Colonic mucosa (tissue), 4 donors: ENCODE measurements at regions not wholly inside any gene's neighbourhood (a gene's known extent, or its start where the extent isn't known, plus 50 kb on each side); places are given as distances from the start of the nearest gene placed in this dataset.

Source experiments
- DNase-seq: peaks from one replicate; pipeline ENCODE4 v3.0.0-alpha.2; 2020
- H3K27ac ChIP-seq: fragments of 200-600 bp; one replicate; pipeline ENCODE4 v1.8.0; 2021
- H3K27me3 ChIP-seq: fragments of 200-600 bp; one replicate; pipeline ENCODE4 v1.8.0; 2021
- H3K36me3 ChIP-seq: fragments of 200-600 bp; one replicate; pipeline ENCODE4 v1.8.0; 2021
- H3K4me1 ChIP-seq: fragments of 200-600 bp; one replicate; pipeline ENCODE4 v1.8.0; 2021; ENCODE audit warnings: mild to moderate bottlenecking
- H3K4me3 ChIP-seq: fragments of 200-600 bp; one replicate; pipeline ENCODE4 v1.8.0; 2021
- H3K9ac ChIP-seq, 2 donors: one replicate each; pipeline ENCODE4 v1.7.0; 2013; ENCODE audit warnings: control low read depth in 2 of 2, low read depth in 2 of 2, low read length in 2 of 2
- H3K9me3 ChIP-seq: fragments of 200-600 bp; one replicate; pipeline ENCODE4 v1.8.0; 2021
- CTCF ChIP-seq: fragments of 200-600 bp; IDR thresholded peaks from one replicate; pipeline ENCODE4 v1.8.0; 2022; ENCODE audit warnings: antibody characterized with exemption, mild to moderate bottlenecking
- intact Hi-C: fragments of 100-400 bp; cut with DNase I; formaldehyde crosslinking; loops from one replicate; pipeline ENCODE4 v1.14.1; 2022
- donor health status: healthy.
- donor health status: DM: no; HTN: no; CAD: no.
- donor health status: DM: no; HTN: no; CAD: no.

- no peaks in the 10 kb centered on the region for H3K9me3 ChIP-seq
- no peak for TF ChIP-seq CTCF
- no peak overlapping the region for H3K27ac ChIP-seq
- no peaks in the 10 kb centered on the region for H3K27me3 ChIP-seq
- no peak overlapping the region for H3K9ac ChIP-seq
- no peaks in the 10 kb centered on the region for H3K4me1 ChIP-seq
- H3K4me3 ChIP-seq = no peak overlapping the region
- DNase-seq = no peak
- no peaks in the 10 kb centered on the region for H3K36me3 ChIP-seq
- intact Hi-C loops = no loop called here
These were observed 195.1 kb downstream of the INHBA start for GRCh38 chr7:41507686-41508268.

GRCh38 chr7:41504214-41504980 is 198.5 kb downstream of the INHBA start:
- TF ChIP-seq CTCF = no peak
- no peak overlapping the region for H3K9ac ChIP-seq
- H3K4me1 ChIP-seq = no peaks in the 10 kb centered on the region
- no peaks in the 10 kb centered on the region for H3K36me3 ChIP-seq
- H3K4me3 ChIP-seq = no peak overlapping the region
- no peaks in the 10 kb centered on the region for H3K9me3 ChIP-seq
- no peak overlapping the region for H3K27ac ChIP-seq
- no peak for DNase-seq
- no peaks in the 10 kb centered on the region for H3K27me3 ChIP-seq
- intact Hi-C loops = no loop called here

GRCh38 chr7:41503438-41503837 is 199.5 kb downstream of the INHBA start:
- H3K36me3 ChIP-seq = no peaks in the 10 kb centered on the region
- H3K9ac ChIP-seq = no peak overlapping the region
- no peaks in the 10 kb centered on the region for H3K4me1 ChIP-seq
- no peak for DNase-seq
- H3K27me3 ChIP-seq = no peaks in the 10 kb centered on the region
- no peak overlapping the region for H3K4me3 ChIP-seq
- intact Hi-C loops = no loop called here
- H3K27ac ChIP-seq = no peak overlapping the region
- no peak for TF ChIP-seq CTCF
- no peaks in the 10 kb centered on the region for H3K9me3 ChIP-seq

- intact Hi-C loops = no loop called here
These were observed 201.4 kb downstream of the INHBA start for GRCh38 chr7:41501466-41501865.

GRCh38 chr7:41501006-41501405 is 201.9 kb downstream of the INHBA start:
- no peak for TF ChIP-seq CTCF
- no peaks in the 10 kb centered on the region for H3K9me3 ChIP-seq
- DNase-seq = no peak
- H3K27ac ChIP-seq = no peak overlapping the region
- intact Hi-C loops = no loop called here
- no peak overlapping the region for H3K9ac ChIP-seq
- H3K4me1 ChIP-seq = no peaks in the 10 kb centered on the region
- H3K36me3 ChIP-seq = no peaks in the 10 kb centered on the region
- H3K4me3 ChIP-seq = no peak overlapping the region
- H3K27me3 ChIP-seq = no peaks in the 10 kb centered on the region

More at GRCh38 chr7:41501466-41501865, 201.4 kb downstream of the INHBA start:
- no peak for DNase-seq
- H3K36me3 ChIP-seq = no peaks in the 10 kb centered on the region
- H3K9me3 ChIP-seq = no peaks in the 10 kb centered on the region
- no peak for TF ChIP-seq CTCF
- H3K9ac ChIP-seq = no peak overlapping the region
- no peak overlapping the region for H3K4me3 ChIP-seq
- no peaks in the 10 kb centered on the region for H3K4me1 ChIP-seq
- H3K27me3 ChIP-seq = no peaks in the 10 kb centered on the region
- H3K27ac ChIP-seq = no peak overlapping the region
